Activated CD4-positive, alpha-beta T cell treated with anti-CD3 and anti-CD28 coated beads for 4 hours (primary cell): ENCODE measurements at regions not wholly inside any gene's neighbourhood (a gene's known extent, or its start where the extent isn't known, plus 50 kb on each side); places are given as distances from the start of the nearest gene placed in this dataset.
"Not testable (repeated sequence)": the region's sequence is repeated elsewhere in the genome, so short reads cannot be mapped to it uniquely, and the experiment has no call there.

ENCODE experiments used
- DNase-seq, 2 donors: peaks; one replicate each; pipeline ENCODE4 v3.0.0-alpha.2; 2020

DNA sequence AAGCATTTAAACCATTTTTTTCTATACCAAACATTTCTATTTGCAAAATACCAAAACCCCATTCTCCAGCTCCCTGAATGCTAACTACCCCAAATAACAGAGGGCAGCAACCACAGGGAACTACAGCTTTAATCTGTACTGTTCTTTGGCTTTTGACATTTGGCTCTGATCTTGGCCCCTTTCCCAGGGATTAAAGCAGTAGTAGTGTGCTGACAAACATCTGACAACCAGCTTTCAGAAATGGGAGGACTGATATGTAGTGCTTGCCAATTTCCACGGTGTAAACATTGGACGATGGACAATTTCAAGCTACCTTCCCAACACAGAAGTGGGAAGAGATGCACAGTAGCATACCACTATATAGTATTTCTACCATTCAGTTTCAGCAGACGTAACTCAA is 88.4 kb upstream of the TEAD1 start:
- DNase-seq = no peak

DNA sequence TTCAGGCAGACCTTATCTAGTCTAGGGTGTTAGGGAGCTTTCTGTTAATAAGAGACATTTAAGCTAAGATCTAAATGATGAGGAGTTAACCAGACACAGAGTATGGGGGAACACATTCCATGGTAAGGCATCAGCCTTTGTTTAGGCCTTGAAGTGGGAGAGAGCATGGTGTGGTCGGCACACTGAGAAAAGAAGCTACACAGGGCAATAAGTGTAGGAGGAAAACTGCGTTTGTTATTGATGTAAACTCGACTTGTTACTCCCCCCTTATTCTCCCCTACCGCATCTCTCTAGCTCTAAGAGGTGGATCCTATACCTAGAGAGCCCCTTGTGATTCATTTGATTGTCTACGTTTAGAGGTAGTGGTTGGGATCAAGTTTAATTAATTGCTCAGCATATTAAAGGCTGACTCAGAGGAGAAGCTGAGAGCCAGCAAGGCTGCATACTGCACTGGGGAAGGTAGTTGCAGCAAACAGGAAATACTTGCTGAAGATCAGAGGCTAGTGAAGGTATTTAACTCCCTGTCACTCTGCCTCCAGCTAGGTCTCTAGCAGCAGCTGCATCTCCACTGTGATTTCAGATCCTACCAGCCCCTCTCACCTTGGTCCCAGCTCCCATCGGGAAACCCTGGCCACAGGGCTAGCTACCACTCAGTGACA is 86.8 kb upstream of the TEAD1 start:
- DNase-seq = no peak

DNA sequence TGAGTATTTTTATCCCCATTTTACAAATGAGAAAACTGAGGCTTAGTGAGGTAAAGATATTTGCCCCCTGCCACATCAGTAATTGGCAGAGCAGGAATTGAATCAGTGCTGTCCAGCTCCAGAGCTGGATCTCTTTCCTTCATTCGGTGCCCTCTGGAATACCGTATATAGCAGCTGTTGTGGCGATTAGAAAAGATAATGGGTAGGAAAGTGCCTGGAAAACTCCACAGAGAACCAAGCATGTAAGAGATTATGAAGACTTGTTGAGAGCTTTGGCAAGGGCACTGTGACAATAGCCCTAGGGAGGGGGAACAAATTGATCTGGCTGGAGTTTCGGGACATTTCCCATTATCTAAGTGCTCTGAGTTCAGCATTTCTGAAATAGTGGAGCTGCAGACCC is 82.5 kb upstream of the TEAD1 start:
- no peak for DNase-seq

DNA sequence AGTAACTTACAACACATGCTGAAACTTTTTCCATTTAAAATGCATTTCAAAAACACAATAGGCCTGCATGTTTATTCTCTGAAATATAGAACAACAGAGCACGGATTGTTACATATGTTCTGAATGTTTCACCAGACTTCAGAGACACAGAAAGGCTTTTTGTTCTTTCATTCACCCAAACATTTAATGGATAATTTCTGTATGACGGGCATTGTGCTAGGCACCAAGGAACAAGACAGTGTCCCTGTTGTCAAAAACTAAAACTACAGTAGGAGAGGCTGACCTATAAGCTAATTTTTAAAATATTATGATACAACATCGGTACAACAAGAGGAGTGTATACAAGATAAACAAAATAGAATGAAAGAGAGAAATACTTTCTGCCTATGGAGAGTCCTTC is 81.9 kb upstream of the TEAD1 start:
- DNase-seq = no peak

DNA sequence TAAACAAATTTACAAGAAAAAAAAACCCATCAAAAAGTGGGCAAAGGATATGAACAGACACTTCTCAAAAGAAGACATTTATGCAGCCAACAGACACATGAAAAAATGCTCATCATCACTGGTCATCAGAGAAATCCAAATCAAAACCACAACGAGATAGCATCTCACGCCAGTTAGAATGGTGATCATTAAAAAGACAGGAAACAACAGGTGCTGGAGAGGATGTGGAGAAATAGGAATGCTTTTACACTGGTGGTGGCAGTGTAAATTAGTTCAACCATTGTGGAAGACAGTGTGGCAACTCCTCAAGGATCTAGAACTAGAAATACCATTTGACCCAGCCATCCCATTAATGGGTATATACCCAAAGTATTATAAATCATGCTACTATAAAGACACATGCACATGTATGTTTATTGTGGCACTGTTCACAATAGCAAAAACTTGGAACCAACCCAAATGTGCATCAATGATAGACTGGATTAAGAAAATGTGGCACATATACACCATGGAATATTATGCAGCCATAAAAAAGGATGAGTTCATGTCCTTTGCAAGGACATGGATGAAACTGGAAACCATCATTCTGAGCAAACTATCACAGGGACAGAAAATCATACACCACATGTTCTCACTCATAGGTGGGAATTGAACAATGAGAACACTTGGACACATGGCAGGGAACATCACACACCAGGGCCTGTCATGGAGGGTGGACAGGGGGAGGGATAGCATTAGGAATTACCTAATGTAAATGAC is 79.0 kb upstream of the TEAD1 start:
- not testable (repeated sequence) for DNase-seq

DNA sequence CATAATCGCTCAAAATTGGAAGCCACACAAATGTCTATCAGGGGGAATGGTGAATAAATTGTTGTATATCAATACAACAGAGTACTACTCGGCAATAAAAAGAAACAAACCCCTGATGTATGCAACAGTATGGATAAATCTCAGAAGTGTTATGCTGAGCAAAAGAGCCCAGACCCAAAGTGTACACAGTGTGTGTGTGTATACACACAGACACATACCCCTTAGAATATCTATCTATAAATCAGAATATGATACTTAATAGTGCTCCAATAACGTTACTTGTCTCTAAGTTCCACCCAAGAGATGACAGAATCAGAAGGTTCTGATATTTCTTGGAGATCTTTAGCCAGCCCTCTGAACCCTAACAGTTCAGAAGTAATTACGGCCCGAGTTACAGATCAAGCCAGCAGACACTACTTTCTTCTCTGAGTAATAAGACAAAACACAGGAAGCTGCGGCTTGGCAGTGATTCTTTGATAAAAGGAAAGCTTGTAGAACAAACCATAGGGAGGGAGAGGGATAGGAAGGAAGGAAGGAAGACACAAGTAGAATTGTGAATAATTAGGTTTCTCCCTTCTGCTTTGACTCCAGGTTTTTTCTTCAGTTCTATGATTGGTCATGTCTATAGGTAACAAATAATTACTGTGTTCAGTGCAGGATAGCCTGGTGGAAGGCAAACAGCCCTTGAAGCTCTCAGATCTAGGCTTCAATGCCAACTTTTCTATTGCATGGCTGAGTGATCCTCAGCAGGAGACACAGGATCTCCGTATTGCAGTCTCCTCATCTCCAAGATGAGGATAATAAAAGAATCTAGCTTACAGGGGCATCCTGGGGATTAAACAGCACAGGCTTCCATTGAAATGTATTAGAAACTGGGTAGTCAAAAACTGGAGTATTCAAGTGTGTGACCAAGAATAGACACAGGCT is 75.6 kb upstream of the TEAD1 start:
- DNase-seq = no peak

DNA sequence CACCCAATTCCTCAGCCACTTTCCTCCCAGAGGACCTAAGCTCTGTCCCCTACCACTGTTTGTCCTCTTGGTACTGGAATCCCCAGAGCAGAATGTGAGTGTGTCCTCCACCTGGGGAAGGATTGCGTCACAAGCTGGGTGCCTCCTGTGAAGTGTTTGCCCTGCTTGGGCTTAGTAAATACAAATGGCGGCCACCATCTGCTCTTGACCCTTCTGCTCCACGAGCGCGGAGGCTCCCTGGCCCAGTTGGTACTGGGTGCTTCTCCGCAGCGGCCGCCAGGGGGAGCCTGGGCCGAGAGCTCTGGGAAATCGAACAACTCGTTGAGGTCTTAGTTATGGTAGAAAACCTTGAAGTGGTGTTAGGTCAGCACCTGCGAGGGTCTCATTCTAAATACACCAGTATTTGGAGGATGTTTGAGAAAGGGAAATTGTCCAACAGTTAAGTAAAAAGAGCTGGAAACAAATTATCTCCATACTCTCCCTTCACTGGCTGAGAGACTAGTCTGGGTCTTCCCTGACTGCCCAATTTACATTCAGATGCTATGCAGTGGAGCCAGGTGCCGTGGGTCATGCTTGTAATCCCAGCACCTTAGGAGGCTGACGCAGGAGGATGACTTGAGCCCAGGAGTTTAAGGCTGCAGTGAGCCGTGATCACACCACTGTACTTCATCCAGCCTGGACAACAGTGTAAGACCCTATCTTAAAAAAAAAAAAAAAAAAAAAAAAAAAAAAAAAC is 74.6 kb upstream of the TEAD1 start:
- DNase-seq = peak; percentile 15 to 23

DNA sequence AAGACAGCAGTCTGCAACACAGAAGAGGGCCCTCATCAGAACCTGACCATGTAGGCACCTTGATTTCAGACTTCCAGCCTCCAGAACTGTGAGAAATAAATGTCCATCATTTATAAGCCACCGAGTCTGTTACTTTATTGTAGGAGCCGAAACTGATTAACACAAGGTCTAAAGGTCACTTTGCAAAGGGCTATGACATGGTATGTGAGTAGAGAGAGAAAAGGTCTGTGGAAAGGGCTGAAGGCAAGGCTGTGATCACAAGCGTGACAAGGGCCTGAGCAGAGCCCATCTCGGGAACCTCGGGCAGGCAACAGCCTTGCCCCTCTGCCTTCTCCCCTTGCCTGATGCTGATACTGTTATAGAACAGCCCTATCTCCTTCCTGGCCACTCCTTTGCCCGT is 73.4 kb upstream of the TEAD1 start:
- no peak for DNase-seq

DNA sequence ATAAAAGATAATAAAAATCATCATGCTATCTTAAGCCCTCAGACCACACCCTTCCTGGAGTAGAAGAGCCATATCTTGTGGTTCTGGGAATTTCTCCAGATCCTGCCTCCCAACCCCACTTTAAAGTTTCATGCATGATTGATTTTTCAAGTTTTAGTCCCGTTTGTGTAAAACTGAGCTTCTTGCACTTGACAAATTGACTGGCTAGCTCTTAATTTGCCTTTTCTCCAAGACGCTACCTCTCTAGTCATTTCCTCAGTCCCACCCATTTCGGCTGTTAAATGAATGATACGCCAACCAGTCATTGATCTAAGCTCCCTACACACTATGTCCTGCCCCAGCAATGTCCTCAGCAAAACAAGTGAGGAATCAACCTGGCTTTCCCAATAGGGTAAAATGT is 71.8 kb upstream of the TEAD1 start:
- no peak for DNase-seq

DNA sequence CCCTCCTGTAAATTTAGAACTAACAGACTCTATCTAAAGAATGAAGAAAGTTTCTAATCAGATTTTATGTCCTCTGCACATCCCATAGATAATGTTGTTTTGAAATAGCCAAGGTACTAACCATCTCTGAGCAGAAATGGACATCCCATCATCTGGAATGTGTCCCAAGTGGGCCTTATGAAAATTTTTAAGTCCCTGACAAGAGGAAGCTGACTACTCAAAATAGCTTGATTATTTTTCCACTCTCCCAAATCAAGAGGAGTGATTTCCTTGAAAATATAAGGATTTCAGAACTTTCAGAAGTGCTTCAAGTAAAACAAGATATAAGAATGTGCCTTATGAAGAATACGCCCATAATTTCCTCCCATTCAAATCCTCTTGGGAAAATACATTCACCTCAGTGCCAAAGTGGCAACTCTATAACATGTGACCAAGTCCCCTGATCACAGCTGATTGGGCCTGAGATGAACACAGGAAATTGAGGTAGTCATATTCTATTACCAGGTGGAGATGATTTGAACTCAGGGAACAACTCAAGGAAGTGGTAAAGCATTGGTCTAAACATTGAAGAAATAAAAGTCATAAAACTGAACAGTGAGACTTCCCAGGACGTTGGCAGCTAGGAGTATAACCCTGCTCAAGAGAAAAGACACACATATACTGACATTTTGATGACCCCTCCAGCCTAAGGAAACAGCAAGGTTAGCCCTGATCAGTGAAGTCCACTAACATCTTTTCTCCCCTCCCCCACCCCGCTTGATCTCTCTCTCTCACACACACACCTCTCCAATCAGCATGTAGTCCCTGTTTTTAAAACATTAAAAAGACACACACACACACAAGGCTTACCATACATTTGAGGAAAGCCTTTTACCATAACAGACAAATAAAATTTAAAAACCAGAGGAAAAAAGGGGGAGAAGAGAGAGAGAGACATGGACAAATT is 70.8 kb upstream of the TEAD1 start:
- no peak for DNase-seq

DNA sequence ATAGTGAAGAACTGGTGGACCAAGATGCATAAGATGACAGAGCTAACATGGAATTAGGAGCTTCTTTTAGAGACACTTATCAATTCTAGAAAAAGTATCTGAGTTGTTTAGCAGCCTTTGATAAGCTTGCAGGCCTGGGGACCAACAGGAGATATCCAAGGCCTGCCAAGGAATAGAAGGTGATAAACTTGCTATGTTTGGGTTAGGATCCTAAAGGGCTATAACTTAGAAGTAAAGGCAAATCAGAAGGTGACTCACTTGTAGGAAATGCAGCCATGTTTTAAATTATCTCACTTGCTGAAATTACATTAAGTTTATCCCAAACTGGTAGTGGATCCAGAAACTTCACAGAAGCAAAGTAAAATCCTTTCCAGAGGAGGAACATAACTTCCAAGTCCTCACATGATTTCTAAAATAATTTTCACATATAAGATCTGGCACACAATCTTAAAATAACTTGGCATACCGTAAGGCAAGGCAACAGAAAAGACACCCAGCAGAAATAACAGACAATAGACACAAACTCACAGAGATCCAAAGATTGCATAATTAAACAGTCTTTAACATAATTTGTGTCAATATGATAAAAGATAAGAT is 69.6 kb upstream of the TEAD1 start:
- no peak for DNase-seq

DNA sequence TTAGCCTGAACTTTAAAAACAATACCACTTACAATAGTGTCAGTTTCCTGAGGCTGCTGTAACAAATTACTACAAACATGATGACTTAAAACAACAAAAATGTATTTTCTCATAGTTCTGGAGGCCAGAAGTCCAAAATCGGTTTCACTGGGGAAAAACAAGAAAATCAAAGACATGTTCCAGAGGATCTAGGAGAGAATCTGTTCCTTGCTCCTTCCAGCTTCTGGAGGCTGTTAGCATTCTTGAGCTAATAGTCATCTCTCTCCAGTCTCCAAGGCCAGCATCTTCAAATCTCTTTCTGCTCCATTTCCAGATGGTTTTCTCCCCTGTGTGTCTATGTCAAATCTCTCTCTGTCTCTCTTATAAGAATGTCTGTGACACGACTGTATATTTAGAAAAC is 67.6 kb upstream of the TEAD1 start:
- no peak for DNase-seq

DNA sequence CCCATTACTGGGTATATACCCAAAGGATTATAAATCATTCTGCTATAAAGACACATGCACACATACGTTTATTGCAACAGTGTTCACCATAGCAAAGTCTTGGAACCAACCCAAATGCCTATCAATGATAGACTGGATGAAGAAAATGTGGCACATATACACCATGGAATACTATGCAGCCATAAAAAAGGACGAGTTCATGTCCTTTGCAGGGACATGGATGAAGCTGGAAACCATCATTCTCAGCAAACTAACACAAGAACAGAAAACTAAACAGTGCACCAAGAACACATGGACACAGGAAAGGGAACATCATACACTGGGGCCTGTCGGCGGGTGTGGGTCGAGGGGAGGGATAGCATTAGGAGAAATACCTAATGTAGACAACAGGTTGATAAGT is 65.5 kb upstream of the TEAD1 start:
- DNase-seq = not testable (repeated sequence)

DNA sequence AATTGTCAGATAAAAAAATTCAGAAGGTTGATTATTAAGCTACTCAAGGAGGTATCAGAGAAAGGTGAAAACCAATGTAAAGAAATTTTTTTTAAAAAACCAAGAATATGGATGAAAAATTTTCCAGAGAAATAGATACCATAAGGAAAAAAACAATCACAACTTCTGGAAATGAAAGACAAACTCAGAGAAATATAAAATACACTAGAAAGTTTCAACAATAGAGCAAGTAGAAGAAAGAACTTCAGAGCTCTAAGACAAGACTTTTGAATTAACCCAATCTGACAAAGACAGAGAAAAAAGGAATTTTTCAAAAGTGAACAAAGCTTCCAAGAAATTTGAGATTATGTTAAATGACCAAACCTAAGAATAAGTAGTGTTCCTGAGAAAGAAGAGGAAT is 62.9 kb upstream of the TEAD1 start:
- no peak for DNase-seq

DNA sequence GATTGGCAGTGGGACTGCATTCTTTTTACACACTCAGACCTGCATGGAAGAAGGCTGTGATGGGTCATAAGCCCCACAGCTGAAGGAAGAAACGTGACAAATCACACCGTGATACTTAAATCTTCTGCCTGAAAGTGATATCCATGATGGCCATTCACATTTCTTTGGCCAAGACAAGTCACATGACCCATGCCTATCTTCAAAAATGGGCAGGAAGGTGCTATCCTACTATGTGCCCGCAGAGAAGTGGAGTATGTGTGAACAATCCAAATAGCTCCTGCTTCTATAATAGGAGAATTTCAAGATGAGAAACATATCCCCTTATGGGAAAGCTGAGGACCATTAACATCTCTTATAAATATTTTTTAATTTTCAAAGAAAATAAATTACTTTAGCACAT is 56.6 kb upstream of the TEAD1 start:
- DNase-seq = no peak

DNA sequence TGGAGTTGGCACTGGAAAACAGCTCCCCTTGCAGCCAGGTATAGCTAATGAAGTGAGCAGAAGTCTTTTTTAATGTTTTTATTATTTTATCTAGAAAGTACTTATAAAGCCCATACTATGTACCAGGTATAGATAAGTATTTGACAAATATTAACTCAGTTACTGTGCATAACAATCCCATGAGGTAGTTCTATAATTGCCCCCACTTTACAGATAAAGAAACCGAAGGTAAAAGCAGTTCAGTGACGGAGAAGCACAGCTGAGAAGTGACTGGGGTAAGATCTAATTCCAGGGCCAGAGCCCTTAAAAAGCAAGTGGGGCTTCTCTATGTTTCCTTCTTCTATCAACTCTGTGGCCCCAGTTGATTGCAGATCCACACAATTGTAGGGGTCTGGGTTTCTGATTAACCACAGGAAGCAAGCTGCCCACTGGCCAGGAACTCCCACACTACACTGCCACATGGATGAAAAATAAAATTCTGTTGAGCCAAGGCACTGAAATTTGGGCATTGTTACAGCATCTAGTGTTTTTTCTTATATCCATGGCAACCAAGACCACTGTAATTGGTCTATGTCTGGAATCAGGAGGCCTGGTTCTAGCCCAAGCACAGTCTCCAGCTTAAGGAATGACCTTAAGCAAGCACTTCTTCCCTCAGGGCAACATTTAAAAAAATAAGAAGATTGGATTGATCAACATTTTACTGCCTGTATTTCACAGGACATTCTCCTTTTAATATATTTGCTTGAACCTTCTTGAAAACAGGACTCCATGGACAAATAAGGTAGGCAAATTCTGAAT is 55.3 kb upstream of the TEAD1 start:
- no peak for DNase-seq

DNA sequence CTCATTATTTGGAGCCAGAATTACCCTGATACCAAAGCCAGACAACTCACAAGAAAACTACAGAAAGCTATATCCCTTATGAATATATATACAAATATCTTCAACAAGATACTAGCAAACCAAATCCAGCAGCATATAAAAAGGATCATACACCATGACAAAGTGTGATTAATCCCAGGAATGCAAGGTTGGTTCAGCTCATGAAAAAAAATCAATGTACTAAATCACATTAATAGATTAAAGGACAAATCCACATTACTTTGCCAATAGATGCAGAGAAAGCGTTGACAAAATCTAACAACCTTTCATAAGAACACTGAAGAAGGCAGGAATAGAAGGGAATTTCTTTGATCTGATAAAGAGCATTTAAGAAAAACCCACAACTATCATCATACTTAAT is 50.4 kb upstream of the TEAD1 start:
- DNase-seq = no peak
